Transverse colon (tissue), 4 donors: ENCODE measurements at regions not wholly inside any gene's neighbourhood (a gene's known extent, or its start where the extent isn't known, plus 50 kb on each side); places are given as distances from the start of the nearest gene placed in this dataset.

Source experiments
- CTCF ChIP-seq, 5 experiments: fragments of 200-600 bp in 3 of 5; fragments of 450-650 bp in 2 of 5; sonication (generic) in 3 of 5; IDR thresholded peaks; 1 replicate in 2 of 5; 2 replicates in 3 of 5; pipeline ENCODE4 v1.5.1; 2016 to 2017; ENCODE audit warnings: antibody characterized with exemption in 5 of 5, inconsistent platforms in 3 of 5, mild to moderate bottlenecking in 2 of 5, moderate library complexity in 1 of 5
- EP300 ChIP-seq: sonication (generic); formaldehyde crosslinking; IDR thresholded peaks from one replicate; pipeline ENCODE4 v1.6.1; 2017; ENCODE audit warnings: antibody characterized with exemption, low read depth
- POLR2A ChIP-seq: fragments of 450-650 bp; IDR thresholded peaks from one replicate; pipeline ENCODE4 v1.6.1; 2016; ENCODE audit warnings: antibody characterized with exemption, mild to moderate bottlenecking, moderate library complexity
- POLR2AphosphoS5 ChIP-seq, 3 donors: sonication (generic); formaldehyde crosslinking; IDR thresholded peaks; one replicate each; pipeline ENCODE4 v1.6.1; 2016; ENCODE audit warnings: antibody characterized with exemption in 3 of 3

- TF ChIP-seq CTCF (IDR thresholded peaks at IDR 0.05) (no peak), POLR2A (no peak), POLR2AphosphoS5 (IDR thresholded peaks at IDR 0.05) (no peak), EP300 (no peak)
Observed at GRCh38 chr5:107289030-107289714, 381.6 kb downstream of the EFNA5 start.
